Breast epithelium (tissue), 3 donors: ENCODE measurements at regions not wholly inside any gene's neighbourhood (a gene's known extent, or its start where the extent isn't known, plus 50 kb on each side); places are given as distances from the start of the nearest gene placed in this dataset.

ENCODE experiments used
- CTCF ChIP-seq, 3 donors: fragments of 450-650 bp; IDR thresholded peaks; one replicate each; pipeline ENCODE4 v1.5.1; 2016 to 2017; ENCODE audit warnings: antibody characterized with exemption in 3 of 3, mild to moderate bottlenecking in 3 of 3, moderate library complexity in 3 of 3
- POLR2AphosphoS5 ChIP-seq, 3 donors: sonication (generic); formaldehyde crosslinking; IDR thresholded peaks; one replicate each; pipeline ENCODE4 v1.6.1; 2017; ENCODE audit warnings: antibody characterized with exemption in 3 of 3

- TF ChIP-seq CTCF (IDR thresholded peaks at IDR 0.05) (no peak), POLR2AphosphoS5 (IDR thresholded peaks at IDR 0.05) (no peak)
These were observed 89.3 kb downstream of the DDIT4L start for GRCh38 chr4:100100985-100101384.
